H1 (cell line): ENCODE measurements at regions not wholly inside any gene's neighbourhood (a gene's known extent, or its start where the extent isn't known, plus 50 kb on each side); places are given as distances from the start of the nearest gene placed in this dataset.

Source experiments
- CTCF ChIA-PET: fragments of 300-600 bp; sonication (Branson Sonifier 250); formaldehyde crosslinking; loops from one replicate; lab custom pipeline; 2021; ENCODE audit not compliant: partially characterized antibody; lab: Charles Lee
- POLR2A ChIA-PET: fragments of 300-600 bp; sonication (Branson Sonifier 250); formaldehyde crosslinking; loops from one replicate; lab custom pipeline; 2021; ENCODE audit warnings: inconsistent platforms; ENCODE audit not compliant: partially characterized antibody; lab: Charles Lee
- DNase-seq, 2 experiments: peaks; one replicate each; pipeline versions ENCODE4 v3.0.0 to v3.0.0-alpha.2; 2010 to 2022; ENCODE audit warnings: low spot score in 2 of 2, low read depth in 1 of 2, mixed read lengths in 1 of 2
- FAIRE-seq: peaks from 2 replicates; lab custom pipeline; 2011; peaks lifted over from hg19 to GRCh38; lab: Jason Lieb, UNC
- H2AFZ ChIP-seq: 2 replicates; pipeline ENCODE4 v1.8.1; 2012; ENCODE audit warnings: low read length, inconsistent platforms
- H2AK5ac ChIP-seq: 2 replicates; pipeline ENCODE4 v1.6.1; 2013; ENCODE audit warnings: low read depth, low read length
- H2BK120ac ChIP-seq: replicated peaks from 2 replicates; pipeline ENCODE3; 2013; ENCODE audit warnings: low read depth, low read length, inconsistent platforms
- H2BK12ac ChIP-seq: 2 replicates; pipeline ENCODE4 v1.6.1; 2013; ENCODE audit warnings: low read depth, low read length
- H2BK15ac ChIP-seq: 2 replicates; pipeline ENCODE4 v1.6.1; 2013; ENCODE audit warnings: low read length
- H2BK20ac ChIP-seq: 2 replicates; pipeline ENCODE4 v1.6.1; 2013; ENCODE audit warnings: low read length
- H2BK5ac ChIP-seq: 2 replicates; pipeline ENCODE4 v1.6.1; 2013; ENCODE audit warnings: low read depth, low read length
- H3K14ac ChIP-seq: 2 replicates; pipeline ENCODE4 v1.6.1; 2013; ENCODE audit warnings: inconsistent platforms; ENCODE audit not compliant: insufficient read length
- H3K18ac ChIP-seq: 2 replicates; pipeline ENCODE4 v1.6.1; 2013; ENCODE audit warnings: low read length; ENCODE audit errors: extremely low read depth
- H3K23ac ChIP-seq: 2 replicates; pipeline ENCODE4 v1.6.1; 2013; ENCODE audit warnings: inconsistent platforms; ENCODE audit not compliant: insufficient read length
- H3K23me2 ChIP-seq: 2 replicates; pipeline ENCODE4 v1.6.1; 2013; ENCODE audit warnings: low read depth, low read length
- H3K27ac ChIP-seq: 2 replicates; pipeline ENCODE4 v1.6.1; 2011; ENCODE audit warnings: low read depth, low read length, inconsistent platforms
- H3K27me3 ChIP-seq, 4 experiments: replicated peaks in 1 of 4; 1 replicate in 1 of 4; 2 replicates in 3 of 4; pipeline versions ENCODE4 v1.6.1 to v1.8.1; 2011 to 2013; ENCODE audit warnings: low read length in 3 of 4, mild to moderate bottlenecking in 3 of 4, inconsistent platforms in 2 of 4, mixed read lengths in 2 of 4, moderate library complexity in 1 of 4; ENCODE audit not compliant: control insufficient read depth in 3 of 4, insufficient read depth in 3 of 4; ENCODE audit errors: extremely low read depth in 1 of 4
- H3K36me3 ChIP-seq, 4 experiments: 2 replicates each; pipeline versions ENCODE4 v1.6.1 to v1.8.1; 2011 to 2013; ENCODE audit warnings: mild to moderate bottlenecking in 4 of 4, low read length in 3 of 4, moderate library complexity in 2 of 4, control low read depth in 1 of 4, inconsistent platforms in 1 of 4; ENCODE audit not compliant: insufficient read depth in 4 of 4, control insufficient read depth in 2 of 4
- H3K4ac ChIP-seq: replicated peaks from 2 replicates; pipeline ENCODE3; 2013; ENCODE audit warnings: low read length, low read depth, mixed read lengths, inconsistent platforms; ENCODE audit not compliant: insufficient read length
- H3K4me1 ChIP-seq, 4 experiments: replicated peaks in 1 of 4; 1 replicate in 1 of 4; 2 replicates in 3 of 4; pipeline versions ENCODE4 v1.6.1 to v1.8.1; 2011 to 2013; ENCODE audit warnings: low read length in 3 of 4, inconsistent platforms in 2 of 4, mixed read lengths in 1 of 4; ENCODE audit not compliant: insufficient read depth in 4 of 4, control insufficient read depth in 3 of 4
- H3K4me2 ChIP-seq, 2 experiments: 2 replicates each; pipeline versions ENCODE4 v1.6.1 to v1.8.1; 2011 to 2013; ENCODE audit warnings: low read depth in 2 of 2, low read length in 2 of 2, control low read depth in 1 of 2, inconsistent platforms in 1 of 2, mild to moderate bottlenecking in 1 of 2; ENCODE audit not compliant: insufficient read depth in 1 of 2
- H3K4me3 ChIP-seq, 4 experiments: fragments of 200-600, 300-600 bp in 1 of 4; sonication (generic), shearing (Covaris generic), sonication (Bioruptor Twin) in 1 of 4; 2 replicates each; pipeline versions ENCODE4 v1.5.1 to v1.8.1; 2011 to 2016; ENCODE audit warnings: low read length in 4 of 4, low read depth in 3 of 4, control low read depth in 2 of 4, inconsistent platforms in 2 of 4, mild to moderate bottlenecking in 2 of 4, mixed read lengths in 1 of 4, moderate library complexity in 1 of 4; ENCODE audit not compliant: insufficient read depth in 2 of 4; ENCODE audit errors: extremely low read depth in 1 of 4
- H3K56ac ChIP-seq: replicated peaks from 2 replicates; pipeline ENCODE3; 2013; ENCODE audit warnings: low read depth, mild to moderate bottlenecking, mixed read lengths, low read length, inconsistent platforms; ENCODE audit not compliant: insufficient read length
- H3K79me1 ChIP-seq: 2 replicates; pipeline ENCODE4 v1.6.1; 2013; ENCODE audit warnings: low read depth, low read length, control low read depth
- H3K79me2 ChIP-seq, 2 experiments: 2 replicates each; pipeline versions ENCODE4 v1.6.1 to v1.8.1; 2012 to 2013; ENCODE audit warnings: low read length in 2 of 2, mild to moderate bottlenecking in 2 of 2, inconsistent platforms in 1 of 2; ENCODE audit not compliant: insufficient read depth in 2 of 2, control insufficient read depth in 1 of 2
- H3K9ac ChIP-seq, 4 experiments: replicated peaks in 1 of 4; 1 replicate in 1 of 4; 2 replicates in 3 of 4; pipeline versions ENCODE4 v1.6.1 to v1.8.1; 2011 to 2013; ENCODE audit warnings: low read depth in 3 of 4, low read length in 3 of 4, control low read depth in 2 of 4, mild to moderate bottlenecking in 2 of 4, moderate library complexity in 2 of 4, inconsistent platforms in 1 of 4; ENCODE audit errors: extremely low read depth in 1 of 4
- H3K9me3 ChIP-seq, 2 experiments: 2 replicates each; pipeline versions ENCODE4 v1.6.1 to v1.8.1; 2012 to 2013; ENCODE audit warnings: mild to moderate bottlenecking in 2 of 2, moderate library complexity in 2 of 2, control low read depth in 1 of 2, inconsistent platforms in 1 of 2, low read depth in 1 of 2, low read length in 1 of 2, mixed read lengths in 1 of 2; ENCODE audit not compliant: insufficient read depth in 2 of 2
- H4K20me1 ChIP-seq, 2 experiments: replicated peaks in 1 of 2; 2 replicates each; pipeline versions ENCODE3 to v1.8.1; 2011 to 2013; ENCODE audit warnings: inconsistent platforms in 2 of 2, low read length in 2 of 2, mild to moderate bottlenecking in 1 of 2; ENCODE audit not compliant: insufficient read depth in 2 of 2, control insufficient read depth in 1 of 2
- H4K5ac ChIP-seq: 2 replicates; pipeline ENCODE4 v1.6.1; 2013; ENCODE audit warnings: low read length, low read depth, mixed read lengths, inconsistent platforms; ENCODE audit not compliant: insufficient read length
- H4K8ac ChIP-seq: 2 replicates; pipeline ENCODE4 v1.8.0; 2013; ENCODE audit warnings: mild to moderate bottlenecking, moderate library complexity, low read length, inconsistent platforms; ENCODE audit not compliant: insufficient read depth; ENCODE audit errors: extremely low read depth
- H4K91ac ChIP-seq: replicated peaks from 2 replicates; pipeline ENCODE3; 2013; ENCODE audit warnings: low read length, mixed read lengths, inconsistent platforms; ENCODE audit not compliant: insufficient read length
- SIRT6 ChIP-seq: IDR thresholded peaks from one replicate; pipeline ENCODE4 v1.7.1; 2012; ENCODE audit warnings: low read length, inconsistent platforms
- SRF ChIP-seq: IDR thresholded peaks from 2 replicates; pipeline ENCODE4 v1.6.1; 2011; ENCODE audit warnings: mild to moderate bottlenecking, low read depth, low read length, moderate library complexity
- TAF1 ChIP-seq: IDR thresholded peaks from 2 replicates; pipeline ENCODE4 v1.6.1; 2011; ENCODE audit warnings: mild to moderate bottlenecking, low read depth, low read length
- WGBS, 2 experiments: shearing (Covaris generic) in 1 of 2; methylation state at CpG; one replicate each; pipeline versions ENCODE4 v1.1.6 to v1.1.7; 2013 to 2015; ENCODE audit warnings: low lambda C conversion rate in 2 of 2, mixed read lengths in 2 of 2, inconsistent platforms in 1 of 2, low coverage in 1 of 2, missing lambda C conversion rate in 1 of 2; ENCODE audit not compliant: insufficient replicate concordance in 2 of 2, insufficient coverage in 1 of 2, insufficient read length in 1 of 2; ENCODE audit errors: extremely low coverage in 1 of 2, missing lambda C conversion rate in 1 of 2; 5-methylcytosine and 5-hydroxymethylcytosine counted together

DNA sequence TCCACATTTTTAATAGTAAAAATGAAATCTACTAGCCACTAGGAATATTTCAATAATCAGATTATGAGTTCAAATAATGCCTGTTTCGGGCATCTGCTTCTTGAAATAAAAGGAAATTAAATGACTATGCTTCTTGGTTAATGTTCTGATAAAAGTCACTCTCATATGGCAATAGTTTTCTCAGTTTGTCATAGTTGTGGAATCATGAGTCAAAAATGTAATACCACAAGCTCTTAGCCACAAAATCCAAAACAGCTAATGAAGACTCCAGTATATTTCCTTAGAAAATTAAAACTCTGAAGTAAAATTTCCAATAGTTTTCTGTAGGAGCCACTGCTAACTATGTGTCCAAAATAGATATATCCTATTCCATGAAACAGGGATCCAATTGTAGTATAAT, 676.3 kb upstream of the CDH8 start:
- Histone ChIP-seq H3K4me1 (no peaks in the 10 kb centered on the region), H2BK15ac (no peak overlapping the region), H2BK12ac (no peak overlapping the region), H3K4me3 (no peak overlapping the region), H3K79me2 (no peaks in the 10 kb centered on the region), H3K56ac (no peak overlapping the region), H3K4me2 (no peak overlapping the region), H4K91ac (no peak overlapping the region), H3K14ac (no peak overlapping the region), H3K4ac (no peak overlapping the region), H3K27me3 (no peaks in the 10 kb centered on the region), H3K23me2 (no peaks in the 10 kb centered on the region), H3K79me1 (no peaks in the 10 kb centered on the region), H3K9me3 (no peaks in the 10 kb centered on the region), H4K5ac (no peak overlapping the region), H4K8ac (no peak overlapping the region), H3K36me3 (no peaks in the 10 kb centered on the region), H2AFZ (no peak overlapping the region), H3K23ac (no peak overlapping the region), H2BK120ac (no peak overlapping the region), H3K9ac (no peak overlapping the region), H4K20me1 (no peaks in the 10 kb centered on the region), H3K27ac (no peak overlapping the region), H2BK20ac (no peak overlapping the region), H2AK5ac (no peak overlapping the region), H2BK5ac (no peak overlapping the region), H3K18ac (no peak overlapping the region)
- TF ChIP-seq TAF1, result no peak
- no peak for TF ChIP-seq SRF
- no peak for TF ChIP-seq SIRT6
- 81% methylated on average over 1 of the region's 1 CpG; no CpG with 5 or more reads in 1 of the 2 experiments for WGBS, 2 experiments
- FAIRE-seq (no peak), DNase-seq (no peak)
- POLR2A ChIA-PET, result no interaction called here
- CTCF ChIA-PET, result interaction anchor here (0.7 to 3.5 kb wide), 5 partner anchors 11 to 456 kb away, joined by 3 to 18 read pairs (median 3); no protein-coding TSS in a partner anchor
